ENCODE measurements at regions not wholly inside any gene's neighbourhood (a gene's known extent, or its start where the extent isn't known, plus 50 kb on each side); places are given as distances from the start of the nearest gene placed in this dataset.
"Not testable (repeated sequence)": the region's sequence is repeated elsewhere in the genome, so short reads cannot be mapped to it uniquely, and the experiment has no call there.

- Histone ChIP-seq H3K9me3 (ENCODE audit: control insufficient read depth, insufficient read depth, low read length) (no peaks in the 10 kb centered on the region; the same call in 1 of the 2 replicates), H3K36me3 (ENCODE audit: control insufficient read depth, insufficient read depth, low read length) (no peaks in the 10 kb centered on the region), H3K9ac (ENCODE audit: low read depth, low read length) (no peak overlapping the region), H3K27ac (ENCODE audit: low read depth, low read length) (no peak overlapping the region), H3K27me3 (ENCODE audit: control insufficient read depth, insufficient read depth, low read length) (no peaks in the 10 kb centered on the region), H3K4me1 (ENCODE audit: control insufficient read depth, insufficient read depth, low read length) (no peaks in the 10 kb centered on the region), H3K4me3 (ENCODE audit: low read depth, low read length) (no peak overlapping the region)
These were observed 576.5 kb upstream of the EDIL3 start for GRCh38 chr5:84961193-84961592.

GRCh38 chr5:84961903-84962302 lies 577.2 kb upstream of the EDIL3 start:
- no peak overlapping the region for H3K9ac ChIP-seq (ENCODE audit: low read depth, low read length)
- H3K4me3 ChIP-seq (ENCODE audit: low read depth, low read length): no peak overlapping the region
- H3K9me3 ChIP-seq (ENCODE audit: control insufficient read depth, insufficient read depth, low read length): no peaks in the 10 kb centered on the region; the same call in 1 of the 2 replicates
- H3K27me3 ChIP-seq (ENCODE audit: control insufficient read depth, insufficient read depth, low read length): no peaks in the 10 kb centered on the region
- H3K27ac ChIP-seq (ENCODE audit: low read depth, low read length): no peak overlapping the region
- no peaks in the 10 kb centered on the region for H3K4me1 ChIP-seq (ENCODE audit: control insufficient read depth, insufficient read depth, low read length)
- no peaks in the 10 kb centered on the region for H3K36me3 ChIP-seq (ENCODE audit: control insufficient read depth, insufficient read depth, low read length)

GRCh38 chr5:84983093-84983492 lies 598.4 kb upstream of the EDIL3 start:
- Histone ChIP-seq H3K27me3 (ENCODE audit: control insufficient read depth, insufficient read depth, low read length) (no peaks in the 10 kb centered on the region), H3K4me1 (ENCODE audit: control insufficient read depth, insufficient read depth, low read length) (0 out of 2 replicates have a peak, but pooled peaks cover 5% of the 10 kb centered on the region)

GRCh38 chr5:84985148-84985547 lies 600.5 kb upstream of the EDIL3 start:
- Histone ChIP-seq H3K4me1 (ENCODE audit: control insufficient read depth, insufficient read depth, low read length) (0 out of 2 replicates have a peak, but pooled peaks cover 5% of the 10 kb centered on the region), H3K27ac (ENCODE audit: low read depth, low read length) (no peak overlapping the region), H3K27me3 (ENCODE audit: control insufficient read depth, insufficient read depth, low read length) (no peaks in the 10 kb centered on the region), H3K9ac (ENCODE audit: low read depth, low read length) (no peak overlapping the region), H3K9me3 (ENCODE audit: control insufficient read depth, insufficient read depth, low read length) (no peaks in the 10 kb centered on the region), H3K36me3 (ENCODE audit: control insufficient read depth, insufficient read depth, low read length) (no peaks in the 10 kb centered on the region), H3K4me3 (ENCODE audit: low read depth, low read length) (no peak overlapping the region)

More at GRCh38 chr5:84983093-84983492, 598.4 kb upstream of the EDIL3 start:
- no peak overlapping the region for H3K9ac ChIP-seq (ENCODE audit: low read depth, low read length)
- H3K36me3 ChIP-seq (ENCODE audit: control insufficient read depth, insufficient read depth, low read length): no peaks in the 10 kb centered on the region
- H3K4me3 ChIP-seq (ENCODE audit: low read depth, low read length): no peak overlapping the region
- no peak overlapping the region for H3K27ac ChIP-seq (ENCODE audit: low read depth, low read length)
- H3K9me3 ChIP-seq (ENCODE audit: control insufficient read depth, insufficient read depth, low read length): no peaks in the 10 kb centered on the region

- no peaks in the 10 kb centered on the region for H3K27me3 ChIP-seq (ENCODE audit: control insufficient read depth, insufficient read depth, low read length)
- H3K27ac ChIP-seq (ENCODE audit: low read depth, low read length): no peak overlapping the region
- no peaks in the 10 kb centered on the region for H3K36me3 ChIP-seq (ENCODE audit: control insufficient read depth, insufficient read depth, low read length)
- no peak overlapping the region for H3K4me3 ChIP-seq (ENCODE audit: low read depth, low read length)
- no peaks in the 10 kb centered on the region for H3K4me1 ChIP-seq (ENCODE audit: control insufficient read depth, insufficient read depth, low read length)
- no peak overlapping the region for H3K9ac ChIP-seq (ENCODE audit: low read depth, low read length)
- no peaks in the 10 kb centered on the region for H3K9me3 ChIP-seq (ENCODE audit: control insufficient read depth, insufficient read depth, low read length)
These were observed 602.0 kb upstream of the EDIL3 start for GRCh38 chr5:84986688-84987087.

- H3K4me1 ChIP-seq (ENCODE audit: control insufficient read depth, insufficient read depth, low read length): no peaks in the 10 kb centered on the region
- no peaks in the 10 kb centered on the region for H3K36me3 ChIP-seq (ENCODE audit: control insufficient read depth, insufficient read depth, low read length)
- no peaks in the 10 kb centered on the region for H3K9me3 ChIP-seq (ENCODE audit: control insufficient read depth, insufficient read depth, low read length)
- H3K9ac ChIP-seq (ENCODE audit: low read depth, low read length): no peak overlapping the region
- H3K27me3 ChIP-seq (ENCODE audit: control insufficient read depth, insufficient read depth, low read length): no peaks in the 10 kb centered on the region
- no peak overlapping the region for H3K27ac ChIP-seq (ENCODE audit: low read depth, low read length)
- H3K4me3 ChIP-seq (ENCODE audit: low read depth, low read length): no peak overlapping the region
These were observed 616.0 kb upstream of the EDIL3 start for GRCh38 chr5:85000671-85001070.

- H3K27ac ChIP-seq (ENCODE audit: low read depth, low read length); H3K4me1 ChIP-seq (ENCODE audit: control insufficient read depth, insufficient read depth, low read length); H3K9me3 ChIP-seq (ENCODE audit: control insufficient read depth, insufficient read depth, low read length): not testable (repeated sequence)
These were observed 617.3 kb upstream of the EDIL3 start for GRCh38 chr5:85002026-85002425.

GRCh38 chr5:85010014-85010562 lies 625.4 kb upstream of the EDIL3 start:
- Histone ChIP-seq H3K4me1 (ENCODE audit: control insufficient read depth, insufficient read depth, low read length) (no peaks in the 10 kb centered on the region), H3K27me3 (ENCODE audit: control insufficient read depth, insufficient read depth, low read length) (no peaks in the 10 kb centered on the region), H3K27ac (ENCODE audit: low read depth, low read length) (no peak overlapping the region), H3K4me3 (ENCODE audit: low read depth, low read length) (no peak overlapping the region), H3K9me3 (ENCODE audit: control insufficient read depth, insufficient read depth, low read length) (no peaks in the 10 kb centered on the region), H3K36me3 (ENCODE audit: control insufficient read depth, insufficient read depth, low read length) (no peaks in the 10 kb centered on the region), H3K9ac (ENCODE audit: low read depth, low read length) (no peak overlapping the region)

More at GRCh38 chr5:85002026-85002425, 617.3 kb upstream of the EDIL3 start:
- not testable (repeated sequence) for H3K9ac ChIP-seq (ENCODE audit: low read depth, low read length); H3K27me3 ChIP-seq (ENCODE audit: control insufficient read depth, insufficient read depth, low read length); H3K36me3 ChIP-seq (ENCODE audit: control insufficient read depth, insufficient read depth, low read length); H3K4me3 ChIP-seq (ENCODE audit: low read depth, low read length)

- H3K9me3 ChIP-seq (ENCODE audit: control insufficient read depth, insufficient read depth, low read length): no peaks in the 10 kb centered on the region
- H3K9ac ChIP-seq (ENCODE audit: low read depth, low read length): no peak overlapping the region
- H3K4me1 ChIP-seq (ENCODE audit: control insufficient read depth, insufficient read depth, low read length): no peaks in the 10 kb centered on the region
- no peak overlapping the region for H3K4me3 ChIP-seq (ENCODE audit: low read depth, low read length)
- no peaks in the 10 kb centered on the region for H3K27me3 ChIP-seq (ENCODE audit: control insufficient read depth, insufficient read depth, low read length)
- no peaks in the 10 kb centered on the region for H3K36me3 ChIP-seq (ENCODE audit: control insufficient read depth, insufficient read depth, low read length)
- no peak overlapping the region for H3K27ac ChIP-seq (ENCODE audit: low read depth, low read length)
These were observed 632.6 kb upstream of the EDIL3 start for GRCh38 chr5:85017261-85017660.

- no peaks in the 10 kb centered on the region for H3K27me3 ChIP-seq (ENCODE audit: control insufficient read depth, insufficient read depth, low read length)
- H3K4me3 ChIP-seq (ENCODE audit: low read depth, low read length): no peak overlapping the region
- H3K9ac ChIP-seq (ENCODE audit: low read depth, low read length): no peak overlapping the region
- no peaks in the 10 kb centered on the region for H3K4me1 ChIP-seq (ENCODE audit: control insufficient read depth, insufficient read depth, low read length)
- H3K27ac ChIP-seq (ENCODE audit: low read depth, low read length): no peak overlapping the region
- H3K36me3 ChIP-seq (ENCODE audit: control insufficient read depth, insufficient read depth, low read length): no peaks in the 10 kb centered on the region
- H3K9me3 ChIP-seq (ENCODE audit: control insufficient read depth, insufficient read depth, low read length): no peaks in the 10 kb centered on the region
These were observed 645.8 kb upstream of the EDIL3 start for GRCh38 chr5:85030316-85031084.

- Histone ChIP-seq H3K9me3 (ENCODE audit: control insufficient read depth, insufficient read depth, low read length) (no peaks in the 10 kb centered on the region), H3K36me3 (ENCODE audit: control insufficient read depth, insufficient read depth, low read length) (no peaks in the 10 kb centered on the region), H3K9ac (ENCODE audit: low read depth, low read length) (no peak overlapping the region)
These were observed 664.3 kb upstream of the EDIL3 start for GRCh38 chr5:85049020-85049419.

More at GRCh38 chr5:85049020-85049419, 664.3 kb upstream of the EDIL3 start:
- Histone ChIP-seq H3K4me1 (ENCODE audit: control insufficient read depth, insufficient read depth, low read length) (no peaks in the 10 kb centered on the region), H3K4me3 (ENCODE audit: low read depth, low read length) (no peak overlapping the region), H3K27ac (ENCODE audit: low read depth, low read length) (no peak overlapping the region), H3K27me3 (ENCODE audit: control insufficient read depth, insufficient read depth, low read length) (no peaks in the 10 kb centered on the region)

All from HUES48 (cell line).